H1 (cell line): ENCODE measurements at regions not wholly inside any gene's neighbourhood (a gene's known extent, or its start where the extent isn't known, plus 50 kb on each side); places are given as distances from the start of the nearest gene placed in this dataset.

Experiments
- CTCF ChIA-PET: fragments of 300-600 bp; sonication (Branson Sonifier 250); formaldehyde crosslinking; loops from one replicate; lab custom pipeline; 2021; ENCODE audit not compliant: partially characterized antibody; lab: Charles Lee
- POLR2A ChIA-PET: fragments of 300-600 bp; sonication (Branson Sonifier 250); formaldehyde crosslinking; loops from one replicate; lab custom pipeline; 2021; ENCODE audit warnings: inconsistent platforms; ENCODE audit not compliant: partially characterized antibody; lab: Charles Lee
- DNase-seq, 2 experiments: peaks; one replicate each; pipeline versions ENCODE4 v3.0.0 to v3.0.0-alpha.2; 2010 to 2022; ENCODE audit warnings: low spot score in 2 of 2, low read depth in 1 of 2, mixed read lengths in 1 of 2
- FAIRE-seq: peaks from 2 replicates; lab custom pipeline; 2011; peaks lifted over from hg19 to GRCh38; lab: Jason Lieb, UNC
- H2AFZ ChIP-seq: 2 replicates; pipeline ENCODE4 v1.8.1; 2012; ENCODE audit warnings: low read length, inconsistent platforms
- H2AK5ac ChIP-seq: 2 replicates; pipeline ENCODE4 v1.6.1; 2013; ENCODE audit warnings: low read depth, low read length
- H2BK120ac ChIP-seq: replicated peaks from 2 replicates; pipeline ENCODE3; 2013; ENCODE audit warnings: low read depth, low read length, inconsistent platforms
- H2BK12ac ChIP-seq: 2 replicates; pipeline ENCODE4 v1.6.1; 2013; ENCODE audit warnings: low read depth, low read length
- H2BK15ac ChIP-seq: 2 replicates; pipeline ENCODE4 v1.6.1; 2013; ENCODE audit warnings: low read length
- H2BK20ac ChIP-seq: 2 replicates; pipeline ENCODE4 v1.6.1; 2013; ENCODE audit warnings: low read length
- H2BK5ac ChIP-seq: 2 replicates; pipeline ENCODE4 v1.6.1; 2013; ENCODE audit warnings: low read depth, low read length
- H3K14ac ChIP-seq: 2 replicates; pipeline ENCODE4 v1.6.1; 2013; ENCODE audit warnings: inconsistent platforms; ENCODE audit not compliant: insufficient read length
- H3K18ac ChIP-seq: 2 replicates; pipeline ENCODE4 v1.6.1; 2013; ENCODE audit warnings: low read length; ENCODE audit errors: extremely low read depth
- H3K23ac ChIP-seq: 2 replicates; pipeline ENCODE4 v1.6.1; 2013; ENCODE audit warnings: inconsistent platforms; ENCODE audit not compliant: insufficient read length
- H3K23me2 ChIP-seq: 2 replicates; pipeline ENCODE4 v1.6.1; 2013; ENCODE audit warnings: low read depth, low read length
- H3K27ac ChIP-seq: 2 replicates; pipeline ENCODE4 v1.6.1; 2011; ENCODE audit warnings: low read depth, low read length, inconsistent platforms
- H3K27me3 ChIP-seq, 4 experiments: replicated peaks in 1 of 4; 1 replicate in 1 of 4; 2 replicates in 3 of 4; pipeline versions ENCODE4 v1.6.1 to v1.8.1; 2011 to 2013; ENCODE audit warnings: low read length in 3 of 4, mild to moderate bottlenecking in 3 of 4, inconsistent platforms in 2 of 4, mixed read lengths in 2 of 4, moderate library complexity in 1 of 4; ENCODE audit not compliant: control insufficient read depth in 3 of 4, insufficient read depth in 3 of 4; ENCODE audit errors: extremely low read depth in 1 of 4
- H3K36me3 ChIP-seq, 4 experiments: 2 replicates each; pipeline versions ENCODE4 v1.6.1 to v1.8.1; 2011 to 2013; ENCODE audit warnings: mild to moderate bottlenecking in 4 of 4, low read length in 3 of 4, moderate library complexity in 2 of 4, control low read depth in 1 of 4, inconsistent platforms in 1 of 4; ENCODE audit not compliant: insufficient read depth in 4 of 4, control insufficient read depth in 2 of 4
- H3K4ac ChIP-seq: replicated peaks from 2 replicates; pipeline ENCODE3; 2013; ENCODE audit warnings: low read length, low read depth, mixed read lengths, inconsistent platforms; ENCODE audit not compliant: insufficient read length
- H3K4me1 ChIP-seq, 4 experiments: replicated peaks in 1 of 4; 1 replicate in 1 of 4; 2 replicates in 3 of 4; pipeline versions ENCODE4 v1.6.1 to v1.8.1; 2011 to 2013; ENCODE audit warnings: low read length in 3 of 4, inconsistent platforms in 2 of 4, mixed read lengths in 1 of 4; ENCODE audit not compliant: insufficient read depth in 4 of 4, control insufficient read depth in 3 of 4
- H3K4me2 ChIP-seq, 2 experiments: 2 replicates each; pipeline versions ENCODE4 v1.6.1 to v1.8.1; 2011 to 2013; ENCODE audit warnings: low read depth in 2 of 2, low read length in 2 of 2, control low read depth in 1 of 2, inconsistent platforms in 1 of 2, mild to moderate bottlenecking in 1 of 2; ENCODE audit not compliant: insufficient read depth in 1 of 2
- H3K4me3 ChIP-seq, 4 experiments: fragments of 200-600, 300-600 bp in 1 of 4; sonication (generic), shearing (Covaris generic), sonication (Bioruptor Twin) in 1 of 4; 2 replicates each; pipeline versions ENCODE4 v1.5.1 to v1.8.1; 2011 to 2016; ENCODE audit warnings: low read length in 4 of 4, low read depth in 3 of 4, control low read depth in 2 of 4, inconsistent platforms in 2 of 4, mild to moderate bottlenecking in 2 of 4, mixed read lengths in 1 of 4, moderate library complexity in 1 of 4; ENCODE audit not compliant: insufficient read depth in 2 of 4; ENCODE audit errors: extremely low read depth in 1 of 4
- H3K56ac ChIP-seq: replicated peaks from 2 replicates; pipeline ENCODE3; 2013; ENCODE audit warnings: low read depth, mild to moderate bottlenecking, mixed read lengths, low read length, inconsistent platforms; ENCODE audit not compliant: insufficient read length
- H3K79me1 ChIP-seq: 2 replicates; pipeline ENCODE4 v1.6.1; 2013; ENCODE audit warnings: low read depth, low read length, control low read depth
- H3K79me2 ChIP-seq, 2 experiments: 2 replicates each; pipeline versions ENCODE4 v1.6.1 to v1.8.1; 2012 to 2013; ENCODE audit warnings: low read length in 2 of 2, mild to moderate bottlenecking in 2 of 2, inconsistent platforms in 1 of 2; ENCODE audit not compliant: insufficient read depth in 2 of 2, control insufficient read depth in 1 of 2
- H3K9ac ChIP-seq, 4 experiments: replicated peaks in 1 of 4; 1 replicate in 1 of 4; 2 replicates in 3 of 4; pipeline versions ENCODE4 v1.6.1 to v1.8.1; 2011 to 2013; ENCODE audit warnings: low read depth in 3 of 4, low read length in 3 of 4, control low read depth in 2 of 4, mild to moderate bottlenecking in 2 of 4, moderate library complexity in 2 of 4, inconsistent platforms in 1 of 4; ENCODE audit errors: extremely low read depth in 1 of 4
- H3K9me3 ChIP-seq, 2 experiments: 2 replicates each; pipeline versions ENCODE4 v1.6.1 to v1.8.1; 2012 to 2013; ENCODE audit warnings: mild to moderate bottlenecking in 2 of 2, moderate library complexity in 2 of 2, control low read depth in 1 of 2, inconsistent platforms in 1 of 2, low read depth in 1 of 2, low read length in 1 of 2, mixed read lengths in 1 of 2; ENCODE audit not compliant: insufficient read depth in 2 of 2
- H4K20me1 ChIP-seq, 2 experiments: replicated peaks in 1 of 2; 2 replicates each; pipeline versions ENCODE3 to v1.8.1; 2011 to 2013; ENCODE audit warnings: inconsistent platforms in 2 of 2, low read length in 2 of 2, mild to moderate bottlenecking in 1 of 2; ENCODE audit not compliant: insufficient read depth in 2 of 2, control insufficient read depth in 1 of 2
- H4K5ac ChIP-seq: 2 replicates; pipeline ENCODE4 v1.6.1; 2013; ENCODE audit warnings: low read length, low read depth, mixed read lengths, inconsistent platforms; ENCODE audit not compliant: insufficient read length
- H4K8ac ChIP-seq: 2 replicates; pipeline ENCODE4 v1.8.0; 2013; ENCODE audit warnings: mild to moderate bottlenecking, moderate library complexity, low read length, inconsistent platforms; ENCODE audit not compliant: insufficient read depth; ENCODE audit errors: extremely low read depth
- H4K91ac ChIP-seq: replicated peaks from 2 replicates; pipeline ENCODE3; 2013; ENCODE audit warnings: low read length, mixed read lengths, inconsistent platforms; ENCODE audit not compliant: insufficient read length
- CEBPB ChIP-seq: IDR thresholded peaks from 2 replicates; pipeline ENCODE4 v1.6.1; 2012; ENCODE audit warnings: low read depth, low read length
- CREB1 ChIP-seq: IDR thresholded peaks from 2 replicates; pipeline ENCODE4 v1.6.1; 2012; ENCODE audit warnings: inconsistent platforms
- CTBP2 ChIP-seq: IDR thresholded peaks from 2 replicates; pipeline ENCODE4 v1.7.0; 2011; ENCODE audit warnings: borderline replicate concordance, mild to moderate bottlenecking, moderate library complexity, mixed read lengths, low read length; ENCODE audit not compliant: insufficient read depth, insufficient read length
- EZH2 ChIP-seq: fragments of 200-600 bp; sonication (generic); IDR thresholded peaks from 2 replicates; pipeline ENCODE4 v1.7.1; 2012; ENCODE audit warnings: low read depth, mild to moderate bottlenecking, moderate library complexity, low read length, inconsistent platforms; ENCODE audit not compliant: severe bottlenecking
- NANOG ChIP-seq: IDR thresholded peaks from 2 replicates; pipeline ENCODE4 v1.6.1; 2011; ENCODE audit warnings: low read length, low read depth, mild to moderate bottlenecking, inconsistent platforms; ENCODE audit not compliant: insufficient read depth, poor library complexity, severe bottlenecking
- POLR2AphosphoS5 ChIP-seq: IDR thresholded peaks from 2 replicates; pipeline ENCODE4 v1.6.1; 2011; ENCODE audit warnings: low read depth, low read length
- RBBP5 ChIP-seq: IDR thresholded peaks from 2 replicates; pipeline ENCODE4 v1.7.1; 2012; ENCODE audit warnings: low read depth, mild to moderate bottlenecking, inconsistent platforms, low read length, moderate library complexity, borderline replicate concordance
- SP2 ChIP-seq: IDR thresholded peaks from 2 replicates; pipeline ENCODE4 v1.6.1; 2012; ENCODE audit warnings: mild to moderate bottlenecking, low read length, inconsistent platforms
- SUZ12 ChIP-seq: fragments of 200-600 bp; sonication (generic); IDR thresholded peaks from 2 replicates; pipeline ENCODE4 v1.6.1; 2012; ENCODE audit warnings: mild to moderate bottlenecking, inconsistent platforms, low read length, moderate library complexity, mixed read lengths
- TAF1 ChIP-seq: IDR thresholded peaks from 2 replicates; pipeline ENCODE4 v1.6.1; 2011; ENCODE audit warnings: mild to moderate bottlenecking, low read depth, low read length
- YY1 ChIP-seq: IDR thresholded peaks from 2 replicates; pipeline ENCODE4 v1.6.1; 2011; ENCODE audit warnings: low read depth, mild to moderate bottlenecking, low read length
- WGBS, 2 experiments: shearing (Covaris generic) in 1 of 2; methylation state at CpG; one replicate each; pipeline versions ENCODE4 v1.1.6 to v1.1.7; 2013 to 2015; ENCODE audit warnings: low lambda C conversion rate in 2 of 2, mixed read lengths in 2 of 2, inconsistent platforms in 1 of 2, low coverage in 1 of 2, missing lambda C conversion rate in 1 of 2; ENCODE audit not compliant: insufficient replicate concordance in 2 of 2, insufficient coverage in 1 of 2, insufficient read length in 1 of 2; ENCODE audit errors: extremely low coverage in 1 of 2, missing lambda C conversion rate in 1 of 2; 5-methylcytosine and 5-hydroxymethylcytosine counted together
- TF ChIP-seq, protein P1 (sequence below): IDR thresholded peaks from 2 replicates; pipeline ENCODE4 v1.6.1; 2011; ENCODE audit warnings: low read length, improper control_type of control experiment

GRCh38 chr2:47227532-47228279 lies 51.4 kb upstream of the CALM2 start:
- H3K4me3 ChIP-seq = no peak overlapping the region
- no peak overlapping the region for H2BK5ac ChIP-seq
- H3K23me2 ChIP-seq = no peaks in the 10 kb centered on the region
- H3K4me2 ChIP-seq = no peak overlapping the region
- H2BK12ac ChIP-seq = no peak overlapping the region
- H2BK120ac ChIP-seq = no peak overlapping the region
- no peaks in the 10 kb centered on the region for H3K9me3 ChIP-seq
- H3K79me2 ChIP-seq = no peaks in the 10 kb centered on the region
- H3K23ac ChIP-seq = no peak overlapping the region
- no peak overlapping the region for H2AK5ac ChIP-seq
- no peak overlapping the region for H3K9ac ChIP-seq
- H3K27me3 ChIP-seq = no peaks in the 10 kb centered on the region
- no peaks in the 10 kb centered on the region for H3K36me3 ChIP-seq
- no peak overlapping the region for H3K56ac ChIP-seq
- FAIRE-seq (no peak), DNase-seq (no peak)
- H3K79me1 ChIP-seq = no peaks in the 10 kb centered on the region
- H2BK15ac ChIP-seq = 0 out of 2 replicates have a peak overlapping the region, but pooled peaks have one; percentile 63
- H3K4ac ChIP-seq = no peak overlapping the region
- no peak overlapping the region; the same call in 1 of the 2 replicates for H2AFZ ChIP-seq
- WGBS, 2 experiments = 89% methylated on average over 9 of the region's 9 CpGs; no CpG with 5 or more reads in 1 of the 2 experiments
- no peak overlapping the region for H3K27ac ChIP-seq
- H4K20me1 ChIP-seq = no peaks in the 10 kb centered on the region
- no peak overlapping the region for H4K5ac ChIP-seq
- no peak overlapping the region for H4K8ac ChIP-seq
- H4K91ac ChIP-seq = no peak overlapping the region
- POLR2A ChIA-PET = interaction anchor here (0.8 to 1.6 kb wide), 3 partner anchors 8 to 11 kb away, joined by 3 to 5 read pairs (median 5); no protein-coding TSS in a partner anchor
- H3K14ac ChIP-seq = no peak overlapping the region
- no peak overlapping the region for H3K18ac ChIP-seq
- no peaks in the 10 kb centered on the region for H3K4me1 ChIP-seq
- CTCF ChIA-PET = interaction anchor here (0.6 to 3.0 kb wide), 11 partner anchors 8 to 110 kb away, joined by 3 to 10 read pairs (median 4); no protein-coding TSS in a partner anchor
- no peak overlapping the region for H2BK20ac ChIP-seq
- TF ChIP-seq TAF1 (no peak), NANOG (no peak), CTBP2 (no peak), POLR2AphosphoS5 (no peak), SP2 (no peak), RBBP5 (no peak), YY1 (no peak), CEBPB (no peak), EZH2 (no peak), CREB1 (no peak), SUZ12 (no peak)
- TF ChIP-seq, protein P1, sequence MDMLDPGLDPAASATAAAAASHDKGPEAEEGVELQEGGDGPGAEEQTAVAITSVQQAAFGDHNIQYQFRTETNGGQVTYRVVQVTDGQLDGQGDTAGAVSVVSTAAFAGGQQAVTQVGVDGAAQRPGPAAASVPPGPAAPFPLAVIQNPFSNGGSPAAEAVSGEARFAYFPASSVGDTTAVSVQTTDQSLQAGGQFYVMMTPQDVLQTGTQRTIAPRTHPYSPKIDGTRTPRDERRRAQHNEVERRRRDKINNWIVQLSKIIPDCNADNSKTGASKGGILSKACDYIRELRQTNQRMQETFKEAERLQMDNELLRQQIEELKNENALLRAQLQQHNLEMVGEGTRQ = no peak
